ENCODE measurements at regions not wholly inside any gene's neighbourhood (a gene's known extent, or its start where the extent isn't known, plus 50 kb on each side); places are given as distances from the start of the nearest gene placed in this dataset.
"Not testable (repeated sequence)": the region's sequence is repeated elsewhere in the genome, so short reads cannot be mapped to it uniquely, and the experiment has no call there.

- no peak for DNase-seq (ENCODE audit: low read depth in 1 of 2, low spot score in 1 of 2)
Observed at GRCh38 chr10:124152139-124153022, 59.0 kb upstream of the CHST15 start.

- no peak for DNase-seq (ENCODE audit: low read depth in 1 of 2, low spot score in 1 of 2)
Observed at GRCh38 chr10:124151466-124152095, 58.2 kb upstream of the CHST15 start.

- no peak for DNase-seq (ENCODE audit: low read depth in 1 of 2, low spot score in 1 of 2)
Observed at GRCh38 chr10:124150807-124151417, 57.5 kb upstream of the CHST15 start.

GRCh38 chr10:124150189-124150806 lies 56.9 kb upstream of the CHST15 start:
- no peak for DNase-seq (ENCODE audit: low read depth in 1 of 2, low spot score in 1 of 2)

GRCh38 chr10:124149189-124150042 lies 56.0 kb upstream of the CHST15 start:
- no peak for DNase-seq (ENCODE audit: low read depth in 1 of 2, low spot score in 1 of 2)

- DNase-seq (ENCODE audit: low read depth in 1 of 2, low spot score in 1 of 2): not testable (repeated sequence)
Observed at GRCh38 chr10:124148509-124149188, 55.3 kb upstream of the CHST15 start.

- no peak for DNase-seq (ENCODE audit: low read depth in 1 of 2, low spot score in 1 of 2)
Observed at GRCh38 chr10:124146483-124146882, 53.1 kb upstream of the CHST15 start.

GRCh38 chr10:124145109-124145870 lies 51.9 kb upstream of the CHST15 start:
- no peak for DNase-seq (ENCODE audit: low read depth in 1 of 2, low spot score in 1 of 2)

- no peak for DNase-seq (ENCODE audit: low read depth in 1 of 2, low spot score in 1 of 2)
Observed at GRCh38 chr10:124144536-124144935, 51.1 kb upstream of the CHST15 start.

- no peak for DNase-seq (ENCODE audit: low read depth in 1 of 2, low spot score in 1 of 2)
Observed at GRCh38 chr10:124143721-124144120, 50.3 kb upstream of the CHST15 start.

Data from activated T-helper 1 cell treated with anti-CD3 and anti-CD28 coated beads, Interleukin-2, amount 50 U/mL, for 16 hours (primary cell).